HFFc6 (cell line): ENCODE measurements at regions not wholly inside any gene's neighbourhood (a gene's known extent, or its start where the extent isn't known, plus 50 kb on each side); places are given as distances from the start of the nearest gene placed in this dataset.

Experiments used
- DNase-seq: peaks from one replicate; pipeline ENCODE4 v3.0.0-alpha.2; 2018
- H3K27ac Mint-ChIP-seq: 2 replicates; pipeline ENCODE4 v1.8.0; 2020; ENCODE audit warnings: mild to moderate bottlenecking, mixed read lengths
- H3K27me3 Mint-ChIP-seq: 2 replicates; pipeline ENCODE4 v1.8.0; 2021; ENCODE audit warnings: mild to moderate bottlenecking, moderate library complexity, mixed read lengths; ENCODE audit not compliant: insufficient read depth
- H3K36me3 Mint-ChIP-seq: 2 replicates; pipeline ENCODE4 v1.8.0; 2021; ENCODE audit warnings: low read depth, mixed read lengths
- H3K4me1 Mint-ChIP-seq: 2 replicates; pipeline ENCODE4 v1.8.0; 2020; ENCODE audit warnings: low read depth, mixed read lengths
- H3K4me3 Mint-ChIP-seq: 2 replicates; pipeline ENCODE4 v1.8.0; 2020; ENCODE audit warnings: mild to moderate bottlenecking, moderate library complexity, mixed read lengths
- H3K9me3 Mint-ChIP-seq: 2 replicates; pipeline ENCODE4 v1.8.0; 2020; ENCODE audit warnings: mild to moderate bottlenecking, mixed read lengths
- TF ChIP-seq, protein P1 (sequence below): fragments of 200-600 bp; sonication (generic); IDR thresholded peaks from 2 replicates; pipeline ENCODE4 v1.5.0; 2021; ENCODE audit warnings: antibody characterized with exemption, mild to moderate bottlenecking

DNA sequence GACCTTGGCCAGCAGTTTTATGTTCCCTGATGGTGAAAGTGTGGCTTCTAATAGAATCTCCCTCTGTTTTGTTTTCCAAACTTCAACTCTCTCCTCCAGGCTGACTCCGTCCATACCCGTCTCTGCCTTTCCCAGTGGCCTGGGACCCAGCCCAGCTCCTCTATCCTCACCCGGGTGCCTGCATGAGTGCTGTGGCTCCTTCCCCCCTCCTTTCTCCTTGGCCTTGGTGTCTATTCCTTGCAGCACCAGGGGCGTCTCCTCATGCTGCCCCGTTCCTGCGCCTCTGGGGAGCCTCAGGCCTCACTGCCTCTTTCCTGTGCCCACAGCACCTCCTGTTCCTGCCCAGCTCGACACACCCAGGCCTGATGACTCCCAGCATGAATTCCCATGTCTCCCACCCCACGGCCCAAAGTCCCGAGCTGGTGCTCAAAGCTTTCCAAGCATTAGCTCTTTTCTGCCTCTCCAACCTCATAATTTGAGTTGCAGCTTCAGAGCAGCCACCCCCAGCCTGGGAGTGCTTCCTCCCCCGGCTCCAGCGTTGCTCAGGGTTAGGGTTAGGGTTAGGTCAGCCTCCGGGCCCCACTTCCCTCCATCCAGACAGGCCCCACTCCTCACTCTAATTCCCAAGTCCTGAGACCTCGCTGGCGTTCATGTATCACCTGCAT, 56.3 kb upstream of the AFDN start:
- H3K9me3 Mint-ChIP-seq = peaks cover 11% of the 10 kb centered on the region; the same call in 1 of the 2 replicates
- H3K4me3 Mint-ChIP-seq = no peak overlapping the region
- H3K4me1 Mint-ChIP-seq = no peaks in the 10 kb centered on the region
- DNase-seq = no peak
- TF ChIP-seq, protein P1, sequence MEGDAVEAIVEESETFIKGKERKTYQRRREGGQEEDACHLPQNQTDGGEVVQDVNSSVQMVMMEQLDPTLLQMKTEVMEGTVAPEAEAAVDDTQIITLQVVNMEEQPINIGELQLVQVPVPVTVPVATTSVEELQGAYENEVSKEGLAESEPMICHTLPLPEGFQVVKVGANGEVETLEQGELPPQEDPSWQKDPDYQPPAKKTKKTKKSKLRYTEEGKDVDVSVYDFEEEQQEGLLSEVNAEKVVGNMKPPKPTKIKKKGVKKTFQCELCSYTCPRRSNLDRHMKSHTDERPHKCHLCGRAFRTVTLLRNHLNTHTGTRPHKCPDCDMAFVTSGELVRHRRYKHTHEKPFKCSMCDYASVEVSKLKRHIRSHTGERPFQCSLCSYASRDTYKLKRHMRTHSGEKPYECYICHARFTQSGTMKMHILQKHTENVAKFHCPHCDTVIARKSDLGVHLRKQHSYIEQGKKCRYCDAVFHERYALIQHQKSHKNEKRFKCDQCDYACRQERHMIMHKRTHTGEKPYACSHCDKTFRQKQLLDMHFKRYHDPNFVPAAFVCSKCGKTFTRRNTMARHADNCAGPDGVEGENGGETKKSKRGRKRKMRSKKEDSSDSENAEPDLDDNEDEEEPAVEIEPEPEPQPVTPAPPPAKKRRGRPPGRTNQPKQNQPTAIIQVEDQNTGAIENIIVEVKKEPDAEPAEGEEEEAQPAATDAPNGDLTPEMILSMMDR = no peak
- H3K27me3 Mint-ChIP-seq = peaks cover 4% of the 10 kb centered on the region
- H3K27ac Mint-ChIP-seq = no peak overlapping the region
- H3K36me3 Mint-ChIP-seq = no peaks in the 10 kb centered on the region

DNA sequence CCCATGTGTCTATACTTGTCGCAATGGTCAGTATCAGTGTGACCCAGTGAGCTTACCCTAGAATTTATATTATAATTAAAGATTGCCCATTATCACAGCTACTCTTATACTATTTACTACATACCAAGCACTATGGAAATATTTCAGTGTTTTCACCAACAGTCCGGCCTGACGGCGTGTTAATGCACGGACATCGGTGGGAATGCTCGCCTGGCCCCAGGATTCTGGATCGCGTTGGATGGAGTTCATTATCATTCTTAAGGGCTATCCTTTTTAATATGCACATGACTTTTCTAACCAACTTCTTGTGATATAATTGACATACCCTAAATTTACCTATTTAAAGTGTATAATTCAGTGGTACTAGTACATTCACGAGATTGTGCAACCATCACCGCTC, 51.8 kb upstream of the AFDN start:
- TF ChIP-seq, protein P1 = no peak
- H3K36me3 Mint-ChIP-seq = no peaks in the 10 kb centered on the region
- peaks cover 14% of the 10 kb centered on the region; the same call in 1 of the 2 replicates for H3K9me3 Mint-ChIP-seq
- H3K27ac Mint-ChIP-seq = no peak overlapping the region
- H3K4me3 Mint-ChIP-seq = no peak overlapping the region
- no peaks in the 10 kb centered on the region for H3K4me1 Mint-ChIP-seq
- DNase-seq = no peak
- H3K27me3 Mint-ChIP-seq = peaks cover 6% of the 10 kb centered on the region; the same call in 1 of the 2 replicates

DNA sequence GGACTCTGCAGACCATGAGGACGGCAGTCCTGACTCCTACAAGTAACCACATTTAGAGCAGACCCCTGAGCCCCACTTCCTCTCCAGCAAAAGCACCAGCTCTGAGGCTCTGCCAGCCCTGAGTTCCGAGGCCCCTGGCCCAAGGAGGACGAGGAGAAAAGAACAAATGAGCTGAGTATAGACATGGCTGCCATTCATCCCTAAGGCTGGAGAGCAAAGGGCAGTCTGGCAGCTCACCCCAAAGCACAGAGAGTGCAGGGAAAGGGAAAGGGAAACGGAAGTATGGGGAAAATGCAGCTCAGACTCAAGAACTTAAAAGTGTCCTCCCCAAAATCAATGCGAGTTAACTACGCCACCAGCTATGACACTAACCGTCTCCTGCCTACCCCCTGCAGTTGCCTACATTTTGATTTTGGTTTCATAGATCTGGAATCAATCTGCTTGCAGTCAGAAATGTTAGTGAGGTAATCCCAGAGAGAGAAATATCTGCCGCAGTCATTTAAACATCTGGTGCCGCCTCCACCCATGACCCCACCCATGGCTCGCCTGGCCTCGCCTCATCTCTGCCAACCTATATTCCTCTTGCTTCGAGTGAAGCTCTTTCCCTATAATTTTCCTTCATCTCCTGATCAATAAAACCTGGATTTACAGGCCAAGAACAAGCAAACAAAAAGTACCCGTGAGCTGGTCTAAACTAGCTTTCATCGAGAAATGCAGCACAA, 49.6 kb upstream of the AFDN start:
- no peak for DNase-seq
- TF ChIP-seq, protein P1 = no peak
- no peak overlapping the region for H3K27ac Mint-ChIP-seq
- no peaks in the 10 kb centered on the region for H3K36me3 Mint-ChIP-seq
- no peak overlapping the region for H3K4me3 Mint-ChIP-seq
- H3K9me3 Mint-ChIP-seq = peaks cover 6% of the 10 kb centered on the region; the same call in 1 of the 2 replicates
- H3K27me3 Mint-ChIP-seq = peaks cover 6% of the 10 kb centered on the region
- H3K4me1 Mint-ChIP-seq = no peaks in the 10 kb centered on the region
